Fibroblast of lung (primary cell): ENCODE measurements at regions not wholly inside any gene's neighbourhood (a gene's known extent, or its start where the extent isn't known, plus 50 kb on each side); places are given as distances from the start of the nearest gene placed in this dataset.
A peak's percentile ranks its signal among the peaks of the same experiment; 100 is the strongest.

Experiments used
- DNase-seq, 2 donors: peaks; one replicate each; pipeline versions ENCODE4 v3.0.0 to v3.0.0-alpha.2; 2010; ENCODE audit warnings: low read depth in 2 of 2
- H2AFZ ChIP-seq: 2 replicates; pipeline ENCODE4 v1.5.1; 2012; ENCODE audit warnings: low read length, control low read depth, inconsistent platforms
- H3K27ac ChIP-seq: 2 replicates; pipeline ENCODE4 v1.5.1; 2011; ENCODE audit warnings: low read length, control low read depth; ENCODE audit not compliant: insufficient read depth
- H3K27me3 ChIP-seq: 2 replicates; pipeline ENCODE4 v1.5.1; 2011; ENCODE audit warnings: mild to moderate bottlenecking, low read length; ENCODE audit not compliant: control insufficient read depth, insufficient read depth
- H3K36me3 ChIP-seq: 2 replicates; pipeline ENCODE4 v1.5.1; 2011; ENCODE audit warnings: low read length; ENCODE audit not compliant: control insufficient read depth, insufficient read depth
- H3K4me1 ChIP-seq: 2 replicates; pipeline ENCODE4 v1.5.1; 2011; ENCODE audit warnings: low read length; ENCODE audit not compliant: control insufficient read depth, insufficient read depth; ENCODE audit errors: extremely low read depth
- H3K4me2 ChIP-seq: 2 replicates; pipeline ENCODE4 v1.5.1; 2011; ENCODE audit warnings: low read length, control low read depth; ENCODE audit not compliant: insufficient read depth; ENCODE audit errors: extremely low read depth
- H3K4me3 ChIP-seq, 4 experiments: fragments of 200-600 bp in 1 of 4; sonication (generic) in 1 of 4; replicated peaks in 1 of 4; 2 replicates each; pipeline ENCODE4 v1.5.1; 2011 to 2016; ENCODE audit warnings: low read length in 4 of 4, low read depth in 3 of 4, mild to moderate bottlenecking in 3 of 4, control low read depth in 2 of 4, inconsistent platforms in 1 of 4, mixed read lengths in 1 of 4; ENCODE audit not compliant: insufficient read depth in 1 of 4; ENCODE audit errors: control extremely low read depth in 1 of 4
- H3K79me2 ChIP-seq: 2 replicates; pipeline ENCODE4 v1.5.1; 2012; ENCODE audit warnings: mild to moderate bottlenecking, low read length, inconsistent platforms; ENCODE audit not compliant: control insufficient read depth, insufficient read depth
- H3K9ac ChIP-seq: 2 replicates; pipeline ENCODE4 v1.5.1; 2011; ENCODE audit warnings: mild to moderate bottlenecking, low read length, control low read depth; ENCODE audit not compliant: insufficient read depth
- H3K9me3 ChIP-seq: 2 replicates; pipeline ENCODE4 v1.5.1; 2012; ENCODE audit warnings: low read depth, low read length; ENCODE audit not compliant: control insufficient read depth, insufficient read depth
- H4K20me1 ChIP-seq: 2 replicates; pipeline ENCODE4 v1.5.1; 2011; ENCODE audit warnings: low read length; ENCODE audit not compliant: control insufficient read depth, insufficient read depth; ENCODE audit errors: extremely low read depth
- EZH2 ChIP-seq: IDR thresholded peaks from 2 replicates; pipeline ENCODE4 v1.5.1; 2012; ENCODE audit warnings: low read length, control low read depth, mild to moderate bottlenecking; ENCODE audit errors: missing control alignments
- TF ChIP-seq, protein P1 (sequence below), 2 donors: IDR thresholded peaks in 1 of 2; conservative IDR thresholded peaks in 1 of 2; 1 replicate in 1 of 2; 2 replicates in 1 of 2; pipeline ENCODE4 v1.5.1; 2011 to 2012; ENCODE audit warnings: low read length in 2 of 2, control low read depth in 1 of 2, inconsistent platforms in 1 of 2, low read depth in 1 of 2, mild to moderate bottlenecking in 1 of 2

GRCh38 chr6:6915219-6915618, 192.5 kb upstream of the RREB1 start:
- no peaks in the 10 kb centered on the region for H3K9me3 ChIP-seq
- TF ChIP-seq EZH2: no peak
- TF ChIP-seq, protein P1, sequence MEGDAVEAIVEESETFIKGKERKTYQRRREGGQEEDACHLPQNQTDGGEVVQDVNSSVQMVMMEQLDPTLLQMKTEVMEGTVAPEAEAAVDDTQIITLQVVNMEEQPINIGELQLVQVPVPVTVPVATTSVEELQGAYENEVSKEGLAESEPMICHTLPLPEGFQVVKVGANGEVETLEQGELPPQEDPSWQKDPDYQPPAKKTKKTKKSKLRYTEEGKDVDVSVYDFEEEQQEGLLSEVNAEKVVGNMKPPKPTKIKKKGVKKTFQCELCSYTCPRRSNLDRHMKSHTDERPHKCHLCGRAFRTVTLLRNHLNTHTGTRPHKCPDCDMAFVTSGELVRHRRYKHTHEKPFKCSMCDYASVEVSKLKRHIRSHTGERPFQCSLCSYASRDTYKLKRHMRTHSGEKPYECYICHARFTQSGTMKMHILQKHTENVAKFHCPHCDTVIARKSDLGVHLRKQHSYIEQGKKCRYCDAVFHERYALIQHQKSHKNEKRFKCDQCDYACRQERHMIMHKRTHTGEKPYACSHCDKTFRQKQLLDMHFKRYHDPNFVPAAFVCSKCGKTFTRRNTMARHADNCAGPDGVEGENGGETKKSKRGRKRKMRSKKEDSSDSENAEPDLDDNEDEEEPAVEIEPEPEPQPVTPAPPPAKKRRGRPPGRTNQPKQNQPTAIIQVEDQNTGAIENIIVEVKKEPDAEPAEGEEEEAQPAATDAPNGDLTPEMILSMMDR (conservative IDR thresholded peaks at IDR 0.05 in 1 of 2, IDR thresholded peaks at IDR 0.05 in 1 of 2; ENCODE audit: low read depth in 1 of 2, low read length in 2 of 2): no peak

DNA sequence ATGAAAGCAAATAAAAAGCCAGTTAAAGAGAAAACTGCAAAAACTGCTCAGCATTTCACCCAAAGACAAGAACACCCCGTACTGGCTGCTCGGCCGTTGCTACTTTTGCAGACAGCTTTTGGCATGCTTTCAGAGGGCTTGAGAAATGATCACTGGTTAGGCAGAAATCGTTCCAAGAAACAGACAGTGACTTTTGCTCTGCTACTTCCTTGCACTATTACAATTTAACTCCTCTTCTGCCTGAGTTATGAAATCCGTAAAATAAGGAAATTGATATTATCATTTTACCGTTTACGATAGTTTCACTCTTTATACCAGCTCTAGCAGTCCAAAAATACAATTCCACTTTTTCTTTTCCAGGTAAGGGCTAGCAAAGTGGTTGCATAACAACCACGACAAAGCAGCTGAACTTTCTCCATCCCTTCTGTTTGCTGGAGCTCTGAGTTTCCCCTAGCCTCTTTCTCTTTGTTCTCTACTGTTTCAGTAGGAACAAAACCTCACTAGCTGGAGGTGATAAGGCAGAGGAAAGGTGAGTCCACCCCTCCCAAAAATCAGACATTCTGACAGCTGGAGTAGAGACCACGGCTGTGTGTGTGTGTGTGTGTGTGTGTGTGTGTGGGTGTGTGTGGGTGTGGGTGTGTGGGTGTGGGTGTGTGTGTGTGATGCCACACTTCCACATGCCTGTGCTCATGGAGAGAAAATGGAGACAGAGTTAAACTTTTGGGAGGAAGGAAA, 191.8 kb upstream of the RREB1 start:
- peak overlapping the region; percentile 20 to 45 (median 36) for H3K4me3 ChIP-seq
- H3K4me1 ChIP-seq: peaks cover 2% of the 10 kb centered on the region
- H3K9ac ChIP-seq: no peak overlapping the region

More at GRCh38 chr6:6915219-6915618, 192.5 kb upstream of the RREB1 start:
- no peak overlapping the region for H3K9ac ChIP-seq
- no peaks in the 10 kb centered on the region for H3K27me3 ChIP-seq
- no peak overlapping the region for H3K27ac ChIP-seq
- H3K36me3 ChIP-seq: no peaks in the 10 kb centered on the region
- no peaks in the 10 kb centered on the region for H4K20me1 ChIP-seq
- H2AFZ ChIP-seq: no peak overlapping the region
- H3K79me2 ChIP-seq: no peaks in the 10 kb centered on the region
- H3K4me1 ChIP-seq: peaks cover 2% of the 10 kb centered on the region
- H3K4me2 ChIP-seq: peak overlapping the region; percentile 58
- DNase-seq: peak in 1 of 2 donors; percentile 32
- peak overlapping the region in 2 of 4 experiments; percentile 43 to 45 for H3K4me3 ChIP-seq

GRCh38 chr6:6916598-6916997, 191.2 kb upstream of the RREB1 start:
- Histone ChIP-seq H3K4me2 (no peak overlapping the region), H3K27me3 (no peaks in the 10 kb centered on the region), H3K36me3 (no peaks in the 10 kb centered on the region), H3K27ac (no peak overlapping the region), H3K4me3 (no peak overlapping the region), H3K79me2 (no peaks in the 10 kb centered on the region), H2AFZ (no peak overlapping the region), H3K4me1 (peaks cover 2% of the 10 kb centered on the region), H4K20me1 (no peaks in the 10 kb centered on the region), H3K9me3 (no peaks in the 10 kb centered on the region), H3K9ac (no peak overlapping the region)
- DNase-seq: peak in 1 of 2 donors; percentile 13
- TF ChIP-seq EZH2: no peak

More for the DNA sequence above, 191.8 kb upstream of the RREB1 start:
- H3K79me2 ChIP-seq: no peaks in the 10 kb centered on the region
- no peaks in the 10 kb centered on the region for H3K9me3 ChIP-seq
- H2AFZ ChIP-seq: peak overlapping the region; percentile 45
- H3K4me2 ChIP-seq: peak overlapping the region; percentile 58
- DNase-seq: peak; percentile 46 to 92
- H3K36me3 ChIP-seq: no peaks in the 10 kb centered on the region
- H4K20me1 ChIP-seq: no peaks in the 10 kb centered on the region
- TF ChIP-seq EZH2: no peak
- TF ChIP-seq, protein P1 (conservative IDR thresholded peaks at IDR 0.05 in 1 of 2, IDR thresholded peaks at IDR 0.05 in 1 of 2; ENCODE audit: low read depth in 1 of 2, low read length in 2 of 2): peak in 1 of 2 donors; percentile 4
- H3K27ac ChIP-seq: no peak overlapping the region
- no peaks in the 10 kb centered on the region for H3K27me3 ChIP-seq
